ENCODE measurements at regions not wholly inside any gene's neighbourhood (a gene's known extent, or its start where the extent isn't known, plus 50 kb on each side); places are given as distances from the start of the nearest gene placed in this dataset.

DNA sequence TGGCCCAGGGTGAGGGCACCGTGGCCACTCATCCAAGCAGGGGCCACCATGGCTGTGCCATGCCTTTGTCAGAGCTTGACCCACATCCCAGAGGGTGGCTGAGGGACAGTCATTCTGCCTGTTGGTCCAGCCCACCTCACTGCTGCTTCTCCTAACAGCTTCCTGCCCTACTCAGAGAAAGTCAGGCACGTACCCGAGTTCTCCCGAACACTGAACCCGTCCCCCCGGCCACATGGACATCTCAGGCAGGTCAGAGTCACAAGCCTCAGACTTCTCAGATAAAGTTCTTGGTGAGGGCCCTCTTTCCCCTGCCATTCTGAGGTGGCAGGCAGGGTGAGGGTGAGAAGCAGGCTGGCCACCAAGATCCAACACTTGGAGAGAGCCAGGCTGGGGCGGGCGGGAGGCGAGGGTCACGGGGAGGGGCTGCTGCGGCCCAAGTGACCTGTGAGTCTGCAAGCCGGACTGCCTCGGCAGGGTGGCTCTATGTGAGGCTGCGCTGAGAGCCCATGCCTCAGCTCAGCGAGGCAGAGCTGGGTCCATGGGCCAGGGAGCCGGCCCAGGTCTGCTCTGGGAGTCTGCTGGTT, 317.8 kb downstream of the TMEM121 start:
- DNase-seq (ENCODE audit: low read depth): no peak

DNA sequence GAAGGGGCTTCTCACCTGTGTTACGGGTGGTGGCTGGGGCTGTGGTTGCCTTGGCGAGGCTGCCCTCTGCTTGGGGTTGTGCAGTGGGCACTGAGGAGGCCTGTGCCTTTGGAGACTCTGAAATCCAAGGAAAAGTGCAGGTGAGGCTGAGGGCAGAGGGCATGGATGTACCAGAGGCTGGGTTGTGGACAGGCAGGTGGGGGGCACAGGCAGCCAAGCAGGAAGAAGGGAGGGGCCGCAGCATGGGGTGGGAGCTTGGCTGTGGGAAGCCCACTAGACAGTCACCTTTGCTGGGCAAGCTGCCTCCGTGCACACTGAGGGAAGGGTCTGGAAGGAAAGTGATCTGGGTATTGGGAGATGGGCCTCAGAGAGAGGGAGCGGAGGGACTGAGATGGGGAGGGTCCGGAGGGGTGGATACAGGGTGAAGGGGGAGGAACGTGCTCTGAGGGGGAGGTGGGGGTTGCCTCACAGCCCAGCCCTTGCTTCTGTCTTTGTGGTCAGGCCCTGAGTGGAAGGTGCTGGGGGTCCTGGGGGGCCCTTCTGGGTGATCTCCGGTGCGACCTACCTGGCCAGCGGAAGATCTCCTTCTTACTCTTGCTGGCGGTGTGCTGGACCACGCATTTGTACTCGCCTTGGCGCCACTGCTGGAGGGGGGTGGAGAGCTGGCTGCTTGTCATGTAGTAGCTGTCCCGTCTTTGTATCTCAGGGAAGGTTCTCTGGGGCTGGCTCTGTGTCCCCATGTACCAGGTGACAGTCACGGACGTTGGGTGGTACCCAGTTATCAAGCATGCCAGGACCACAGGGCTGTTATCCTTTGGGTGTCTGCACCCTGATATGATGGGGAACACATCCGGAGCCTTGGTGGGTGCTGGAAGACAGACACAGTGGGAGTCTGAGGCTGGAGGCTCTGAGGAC, 318.7 kb downstream of the TMEM121 start:
- DNase-seq (ENCODE audit: low read depth): no peak

DNA sequence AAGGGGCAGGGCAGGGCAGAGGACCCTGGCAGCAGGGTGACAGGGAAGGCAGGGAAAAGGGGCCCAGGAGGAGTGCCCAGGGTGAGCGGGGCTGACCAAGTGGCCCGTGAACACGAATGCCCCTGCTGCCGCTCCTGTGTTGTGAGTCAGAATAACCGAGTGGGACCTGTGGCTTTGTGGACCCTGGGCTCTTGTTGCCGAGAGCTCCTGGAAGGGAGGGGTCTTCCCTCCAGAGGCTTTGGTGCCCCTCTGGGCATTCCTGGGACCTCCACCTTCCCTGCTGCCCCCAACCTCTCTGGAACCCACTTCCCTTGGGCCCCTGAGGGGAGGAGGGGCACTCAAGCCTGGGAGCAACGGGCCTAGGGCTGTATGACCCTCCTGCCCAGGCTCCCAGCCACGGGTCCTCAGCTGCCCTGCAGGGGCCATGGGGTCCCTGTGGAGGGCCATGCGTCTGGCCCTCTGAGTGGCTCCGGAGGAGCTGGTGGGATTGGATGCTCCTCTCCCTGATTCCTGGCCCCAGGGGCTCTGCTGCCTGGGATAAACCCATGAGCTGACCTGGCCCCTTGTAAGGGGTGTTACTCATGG, 319.4 kb downstream of the TMEM121 start:
- no peak for DNase-seq (ENCODE audit: low read depth)

DNA sequence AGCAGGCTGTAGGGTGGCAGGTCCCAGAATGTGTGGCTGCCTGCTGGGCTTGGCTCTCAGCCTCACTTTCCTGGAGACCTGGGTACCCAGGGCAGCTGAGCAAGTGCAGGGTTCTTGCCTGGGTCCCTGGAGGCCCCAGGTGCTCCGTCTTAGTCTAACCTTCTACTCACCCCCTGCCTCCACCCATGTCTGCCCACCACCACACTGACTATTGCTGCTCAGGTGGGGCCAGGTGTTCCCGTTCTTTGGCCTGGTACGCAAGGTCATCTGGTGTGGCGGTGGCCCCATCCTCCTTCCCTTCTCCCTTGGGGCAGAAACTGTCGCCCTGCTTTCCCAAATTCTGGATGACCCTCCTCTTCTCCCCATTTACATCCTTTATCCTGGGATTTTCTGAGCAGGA, 319.9 kb downstream of the TMEM121 start:
- DNase-seq (ENCODE audit: low read depth): no peak

GRCh38 chr14:105847400-105847799, 321.0 kb downstream of the TMEM121 start:
- DNase-seq (ENCODE audit: low read depth): no peak

GRCh38 chr14:105848570-105848969, 322.2 kb downstream of the TMEM121 start:
- DNase-seq (ENCODE audit: low read depth): no peak

DNA sequence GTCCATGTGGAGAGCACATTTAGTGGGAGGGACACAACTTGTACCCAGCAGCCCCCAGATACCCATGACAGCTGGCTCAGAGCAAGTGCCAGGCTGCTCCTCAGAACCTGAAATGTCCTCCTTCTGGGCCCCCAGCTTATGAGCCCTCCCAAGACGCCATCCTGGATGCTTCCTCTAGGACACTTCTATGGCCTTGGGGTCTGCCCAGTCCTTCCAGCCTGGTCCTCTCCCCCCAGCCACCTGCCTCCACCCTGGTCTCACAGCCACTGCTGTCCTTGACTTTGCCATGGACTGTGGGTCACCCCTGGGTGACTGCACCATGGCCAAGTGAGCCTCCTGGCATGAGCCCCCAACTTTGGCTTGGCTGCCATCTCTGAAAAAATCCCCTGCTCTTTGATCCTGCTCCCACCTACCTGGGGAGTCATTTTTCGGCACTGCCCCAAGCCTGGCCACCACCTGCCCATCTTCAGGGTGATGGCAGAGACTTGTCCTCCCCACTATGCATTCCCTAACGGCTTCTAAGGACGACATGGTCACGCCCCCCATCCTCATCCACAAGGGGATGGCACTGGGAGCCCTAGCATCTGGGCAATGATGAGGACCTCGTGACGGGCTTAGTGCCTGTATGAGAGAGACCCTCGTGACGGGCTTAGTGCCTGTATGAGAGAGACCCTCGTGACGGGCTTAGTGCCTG, 323.7 kb downstream of the TMEM121 start:
- DNase-seq (ENCODE audit: low read depth): no peak

- DNase-seq (ENCODE audit: low read depth): no peak
These were observed 324.6 kb downstream of the TMEM121 start for GRCh38 chr14:105850853-105851581.

GRCh38 chr14:105851716-105852377, 325.5 kb downstream of the TMEM121 start:
- no peak for DNase-seq (ENCODE audit: low read depth)

GRCh38 chr14:105852378-105853088, 326.1 kb downstream of the TMEM121 start:
- DNase-seq (ENCODE audit: low read depth): no peak

- no peak for DNase-seq (ENCODE audit: low read depth)
These were observed 326.9 kb downstream of the TMEM121 start for GRCh38 chr14:105853089-105853906.

GRCh38 chr14:105853907-105854599, 327.7 kb downstream of the TMEM121 start:
- DNase-seq (ENCODE audit: low read depth): no peak

DNA sequence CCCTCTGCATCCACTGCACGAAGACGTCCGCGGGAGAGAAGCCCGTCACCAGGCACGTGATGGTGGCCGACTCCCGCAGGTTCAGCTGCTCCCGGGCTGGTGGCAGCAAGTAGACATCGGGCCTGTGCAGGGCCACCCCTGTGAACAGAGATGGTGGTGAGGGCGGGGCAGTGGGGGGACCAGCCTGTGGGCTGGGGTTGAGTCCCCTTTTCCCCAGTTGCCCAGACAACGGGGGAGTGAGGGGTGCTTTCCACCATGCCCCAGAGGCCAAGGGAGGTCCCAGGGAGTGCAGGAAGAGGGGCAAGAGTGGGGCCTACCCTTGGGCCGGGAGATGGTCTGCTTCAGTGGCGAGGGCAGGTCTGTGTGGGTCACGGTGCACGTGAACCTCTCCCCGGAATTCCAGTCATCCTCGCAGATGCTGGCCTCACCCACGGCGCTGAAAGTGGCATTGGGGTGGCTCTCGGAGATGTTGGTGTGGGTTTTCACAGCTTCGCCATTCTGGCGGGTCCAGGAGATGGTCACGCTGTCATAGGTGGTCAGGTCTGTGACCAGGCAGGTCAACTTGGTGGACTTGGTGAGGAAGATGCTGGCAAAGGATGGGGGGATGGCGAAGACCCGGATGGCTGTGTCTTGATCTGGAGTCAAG, 328.3 kb downstream of the TMEM121 start:
- no peak for DNase-seq (ENCODE audit: low read depth)

DNA sequence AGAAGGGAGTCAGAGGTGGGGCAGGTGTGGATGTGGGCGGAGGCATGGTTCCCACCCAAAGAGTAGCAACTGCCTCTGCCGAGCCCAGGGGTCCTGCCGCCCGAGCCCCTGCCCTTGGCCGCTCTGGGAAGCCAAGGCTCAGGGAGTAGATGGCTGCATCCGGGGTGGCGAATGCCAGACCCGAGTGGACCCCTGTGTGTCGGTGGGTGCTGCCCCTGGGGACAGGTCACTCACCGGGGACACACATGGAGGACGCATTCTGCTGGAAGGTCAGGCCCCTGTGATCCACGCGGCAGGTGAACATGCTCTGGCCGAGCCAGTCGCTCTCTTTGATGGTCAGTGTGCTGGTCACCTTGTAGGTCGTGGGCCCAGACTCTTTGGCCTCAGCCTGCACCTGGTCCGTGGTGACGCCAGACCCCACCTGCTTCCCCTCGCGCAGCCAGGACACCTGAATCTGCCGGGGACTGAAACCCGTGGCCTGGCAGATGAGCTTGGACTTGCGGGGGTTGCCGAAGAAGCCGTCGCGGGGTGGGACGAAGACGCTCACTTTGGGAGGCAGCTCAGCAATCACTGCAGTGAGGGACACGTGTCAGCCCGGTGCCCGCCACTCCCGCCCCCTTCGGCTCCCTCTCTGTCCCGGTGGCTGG, 329.0 kb downstream of the TMEM121 start:
- DNase-seq (ENCODE audit: low read depth): no peak

DNA sequence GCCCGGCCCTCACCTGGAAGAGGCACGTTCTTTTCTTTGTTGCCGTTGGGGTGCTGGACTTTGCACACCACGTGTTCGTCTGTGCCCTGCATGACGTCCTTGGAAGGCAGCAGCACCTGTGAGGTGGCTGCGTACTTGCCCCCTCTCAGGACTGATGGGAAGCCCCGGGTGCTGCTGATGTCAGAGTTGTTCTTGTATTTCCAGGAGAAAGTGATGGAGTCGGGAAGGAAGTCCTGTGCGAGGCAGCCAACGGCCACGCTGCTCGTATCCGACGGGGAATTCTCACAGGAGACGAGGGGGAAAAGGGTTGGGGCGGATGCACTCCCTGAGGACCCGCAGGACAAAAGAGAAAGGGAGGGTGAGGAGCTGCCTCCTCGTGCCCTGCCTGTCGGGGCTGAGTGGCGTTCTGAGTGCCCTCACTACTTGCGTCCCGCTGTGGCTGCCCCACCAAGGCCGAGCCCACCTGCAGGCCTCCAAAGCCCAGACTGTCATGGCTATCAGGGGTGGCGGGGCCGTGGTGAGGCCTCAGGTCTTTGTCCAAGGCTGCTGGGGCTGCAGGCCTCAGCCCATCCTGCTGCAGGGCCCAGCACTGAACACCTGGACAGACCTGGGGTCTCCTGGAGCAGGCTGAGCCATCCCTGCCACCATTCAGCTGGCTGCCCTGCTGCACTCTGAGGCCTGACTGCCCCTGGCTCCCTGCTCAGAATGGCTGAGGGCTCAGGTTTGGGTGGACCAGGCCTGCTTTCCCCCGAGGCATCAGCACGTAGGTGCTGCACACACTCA, 329.7 kb downstream of the TMEM121 start:
- no peak for DNase-seq (ENCODE audit: low read depth)

- DNase-seq (ENCODE audit: low read depth): no peak
These were observed 330.4 kb downstream of the TMEM121 start for GRCh38 chr14:105856676-105857219.

- DNase-seq (ENCODE audit: low read depth): no peak
These were observed 330.9 kb downstream of the TMEM121 start for GRCh38 chr14:105857220-105857825.
